Neural cell (in vitro differentiated cells): ENCODE measurements at regions not wholly inside any gene's neighbourhood (a gene's known extent, or its start where the extent isn't known, plus 50 kb on each side); places are given as distances from the start of the nearest gene placed in this dataset.

Experiments
- H2AFZ ChIP-seq: fragments of 200-600, 300-800 bp; sonication (generic), shearing (Covaris generic); 2 replicates; pipeline ENCODE4 v1.6.0; 2014; ENCODE audit warnings: low read depth, mild to moderate bottlenecking, antibody characterized with exemption, low read length, moderate library complexity
- H3F3A ChIP-seq: fragments of 200-600 bp; shearing (Covaris generic); 2 replicates; pipeline ENCODE4 v1.6.1; 2016; ENCODE audit warnings: mild to moderate bottlenecking, moderate library complexity, mixed read lengths, antibody characterized with exemption, low read length; ENCODE audit not compliant: insufficient read depth, poor library complexity, severe bottlenecking
- H3K27ac ChIP-seq: fragments of 200-600, 300-800 bp; sonication (generic), shearing (Covaris generic); 2 replicates; pipeline ENCODE4 v1.5.1; 2014; ENCODE audit warnings: mild to moderate bottlenecking, low read length, moderate library complexity
- H3K27me3 ChIP-seq: fragments of 300-800, 200-600 bp; sonication (generic), shearing (Covaris generic); 2 replicates; pipeline ENCODE4 v1.6.0; 2014; ENCODE audit warnings: mild to moderate bottlenecking, low read depth, low read length, moderate library complexity; ENCODE audit not compliant: insufficient read depth
- H3K36me3 ChIP-seq: fragments of 300-800, 200-600 bp; sonication (generic), shearing (Covaris generic); 2 replicates; pipeline ENCODE4 v1.5.1; 2014; ENCODE audit warnings: mild to moderate bottlenecking, antibody characterized with exemption, low read length, moderate library complexity; ENCODE audit not compliant: insufficient read depth
- H3K4me2 ChIP-seq: fragments of 300-800, 200-600 bp; sonication (generic), shearing (Covaris generic); 2 replicates; pipeline ENCODE4 v1.6.0; 2014; ENCODE audit warnings: mild to moderate bottlenecking, low read length
- H3K4me3 ChIP-seq: fragments of 300-800, 200-600 bp; sonication (generic), shearing (Covaris generic); 2 replicates; pipeline ENCODE4 v1.5.1; 2014; ENCODE audit warnings: mild to moderate bottlenecking, low read length, moderate library complexity
- H3K79me2 ChIP-seq: fragments of 200-600 bp; shearing (Covaris generic); replicated peaks from 2 replicates; pipeline ENCODE4 v1.6.0; 2014; ENCODE audit warnings: mild to moderate bottlenecking, low read length, moderate library complexity; ENCODE audit not compliant: insufficient read depth
- H3K9ac ChIP-seq: fragments of 300-800, 200-600 bp; sonication (generic), shearing (Covaris generic); 2 replicates; pipeline ENCODE4 v1.6.1; 2016; ENCODE audit warnings: mild to moderate bottlenecking, low read length, mixed read lengths
- H3K9me2 ChIP-seq: fragments of 200-600 bp; shearing (Covaris generic); 2 replicates; pipeline ENCODE4 v1.6.1; 2016; ENCODE audit warnings: mild to moderate bottlenecking, low read length, mixed read lengths; ENCODE audit not compliant: insufficient read depth
- H3K9me3 ChIP-seq: fragments of 200-600, 300-800 bp; sonication (generic), shearing (Covaris generic); 2 replicates; pipeline ENCODE4 v1.6.1; 2016; ENCODE audit warnings: mild to moderate bottlenecking, mixed run types, low read length, moderate library complexity, mixed read lengths
- H4K20me1 ChIP-seq: fragments of 200-600 bp; shearing (Covaris generic); 2 replicates; pipeline ENCODE4 v1.6.1; 2016; ENCODE audit warnings: mild to moderate bottlenecking, mixed run types; ENCODE audit not compliant: insufficient read depth
- CTCF ChIP-seq: fragments of 450-650 bp; IDR thresholded peaks from 2 replicates; pipeline ENCODE4 v1.5.1; 2014; ENCODE audit warnings: antibody characterized with exemption, mild to moderate bottlenecking, moderate library complexity; ENCODE audit not compliant: poor library complexity, severe bottlenecking
- EP300 ChIP-seq: fragments of 450-650 bp; conservative IDR thresholded peaks from 2 replicates; pipeline ENCODE4 v1.6.1; 2014; ENCODE audit warnings: antibody characterized with exemption, mild to moderate bottlenecking, moderate library complexity; ENCODE audit not compliant: poor library complexity, severe bottlenecking
- EZH2 ChIP-seq: fragments of 200-600, 300-800 bp; shearing (Covaris generic), sonication (generic); IDR thresholded peaks from 2 replicates; pipeline ENCODE4 v1.6.1; 2014; ENCODE audit warnings: antibody characterized with exemption, low read length, borderline replicate concordance, mild to moderate bottlenecking; ENCODE audit not compliant: insufficient read depth, poor library complexity, severe bottlenecking
- MXI1 ChIP-seq: fragments of 450-650 bp; conservative IDR thresholded peaks from 2 replicates; pipeline ENCODE4 v1.6.1; 2014; ENCODE audit warnings: antibody characterized with exemption, mild to moderate bottlenecking; ENCODE audit not compliant: poor library complexity, severe bottlenecking
- POLR2AphosphoS5 ChIP-seq: IDR thresholded peaks from 2 replicates; pipeline ENCODE4 v1.6.1; 2012
- RAD21 ChIP-seq: fragments of 450-650 bp; conservative IDR thresholded peaks from 2 replicates; pipeline ENCODE4 v1.6.1; 2014; ENCODE audit warnings: antibody characterized with exemption, mild to moderate bottlenecking, moderate library complexity
- REST ChIP-seq: IDR thresholded peaks from 2 replicates; pipeline ENCODE4 v1.6.1; 2012; ENCODE audit warnings: borderline replicate concordance
- SMC3 ChIP-seq: fragments of 450-650 bp; conservative IDR thresholded peaks from 2 replicates; pipeline ENCODE4 v1.6.1; 2014; ENCODE audit warnings: antibody characterized with exemption, mild to moderate bottlenecking, moderate library complexity; ENCODE audit not compliant: poor library complexity

GRCh38 chr6:147950623-147950987 lies 392.0 kb upstream of the SASH1 start:
- H3K9me2 ChIP-seq = no peaks in the 10 kb centered on the region
- no peak overlapping the region for H3K4me3 ChIP-seq
- H3K27me3 ChIP-seq = no peaks in the 10 kb centered on the region
- no peak overlapping the region for H3K27ac ChIP-seq
- H3K36me3 ChIP-seq = no peaks in the 10 kb centered on the region
- no peaks in the 10 kb centered on the region for H3K9me3 ChIP-seq
- no peaks in the 10 kb centered on the region for H3F3A ChIP-seq
- no peak for TF ChIP-seq REST
- TF ChIP-seq EZH2 = no peak
- TF ChIP-seq RAD21 = no peak
- TF ChIP-seq EP300 = no peak
- TF ChIP-seq POLR2AphosphoS5 = no peak
- no peak for TF ChIP-seq MXI1
- no peak for TF ChIP-seq SMC3
- no peaks in the 10 kb centered on the region for H3K79me2 ChIP-seq
- H3K4me2 ChIP-seq = no peak overlapping the region
- H4K20me1 ChIP-seq = no peaks in the 10 kb centered on the region
- H3K9ac ChIP-seq = no peak overlapping the region
- no peak overlapping the region for H2AFZ ChIP-seq

- no peak for TF ChIP-seq REST
- TF ChIP-seq CTCF = no peak
- Histone ChIP-seq H3K27ac (no peak overlapping the region), H3K9me3 (no peaks in the 10 kb centered on the region), H3K79me2 (no peaks in the 10 kb centered on the region), H3K9me2 (no peaks in the 10 kb centered on the region), H3K9ac (no peak overlapping the region), H3K36me3 (no peaks in the 10 kb centered on the region), H3F3A (no peaks in the 10 kb centered on the region), H3K27me3 (no peaks in the 10 kb centered on the region), H4K20me1 (no peaks in the 10 kb centered on the region), H3K4me2 (no peak overlapping the region), H2AFZ (no peak overlapping the region), H3K4me3 (no peak overlapping the region)
These were observed 390.9 kb upstream of the SASH1 start for GRCh38 chr6:147951726-147952125.
